ENCODE measurements at regions not wholly inside any gene's neighbourhood (a gene's known extent, or its start where the extent isn't known, plus 50 kb on each side); places are given as distances from the start of the nearest gene placed in this dataset.

DNA sequence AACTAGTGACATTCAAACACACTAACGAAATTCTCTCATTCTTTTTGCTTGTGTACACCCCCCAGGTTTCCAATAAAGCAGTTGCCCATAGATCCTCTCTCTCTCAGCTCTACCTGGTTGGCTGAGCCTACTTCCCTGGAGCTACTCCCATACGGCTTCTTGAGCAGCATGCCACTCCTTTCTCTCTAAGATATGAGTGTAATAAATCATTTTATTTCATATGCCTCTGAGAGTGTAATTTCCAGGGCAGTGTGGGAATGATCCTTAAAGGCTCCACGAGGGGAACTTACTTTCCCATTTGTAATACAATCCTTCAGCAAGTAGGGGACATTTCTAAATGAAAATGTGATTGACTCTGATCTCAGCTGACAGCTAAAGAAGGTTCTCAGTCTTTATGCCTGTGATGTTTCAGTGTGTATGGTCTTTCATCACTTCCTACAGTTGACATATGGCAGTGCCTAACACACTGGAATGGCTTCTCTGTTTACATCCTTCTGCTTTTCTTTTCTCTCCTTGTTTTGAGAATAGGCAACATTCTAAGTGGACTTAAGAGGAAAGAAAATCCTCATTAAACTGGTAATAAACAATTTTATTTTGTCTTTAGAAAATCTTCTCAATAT, 1194.3 kb upstream of the CDH8 start:
- no peak for DNase-seq (ENCODE audit: low read depth in 3 of 3, low spot score in 2 of 3)

DNA sequence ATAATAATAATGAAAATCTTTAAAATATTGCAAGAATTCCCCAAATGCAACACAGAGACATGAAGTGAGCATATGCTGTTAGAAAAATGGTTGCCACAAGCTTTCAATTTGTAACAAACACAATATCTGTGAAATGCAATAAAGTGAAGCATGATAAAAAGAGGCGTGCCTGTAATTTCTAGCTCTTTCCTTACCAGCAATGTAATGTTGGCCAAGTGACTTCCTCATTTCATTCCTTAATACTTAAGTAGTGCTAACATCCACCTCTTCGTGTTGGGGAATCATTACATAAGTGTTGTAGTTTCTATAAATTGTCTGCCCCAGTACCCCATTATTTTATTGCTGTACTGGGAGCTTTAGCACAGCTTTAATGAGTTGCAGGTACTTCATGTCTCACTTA, 1192.0 kb upstream of the CDH8 start:
- DNase-seq (ENCODE audit: low read depth in 3 of 3, low spot score in 2 of 3): no peak

GRCh38 chr16:63223851-63224250, 1187.6 kb upstream of the CDH8 start:
- DNase-seq (ENCODE audit: low read depth in 3 of 3, low spot score in 2 of 3): no peak

- no peak for DNase-seq (ENCODE audit: low read depth in 3 of 3, low spot score in 2 of 3)
These were observed 1180.6 kb upstream of the CDH8 start for GRCh38 chr16:63216696-63217423.

GRCh38 chr16:63201851-63202250, 1165.6 kb upstream of the CDH8 start:
- DNase-seq (ENCODE audit: low read depth in 3 of 3, low spot score in 2 of 3): no peak

DNA sequence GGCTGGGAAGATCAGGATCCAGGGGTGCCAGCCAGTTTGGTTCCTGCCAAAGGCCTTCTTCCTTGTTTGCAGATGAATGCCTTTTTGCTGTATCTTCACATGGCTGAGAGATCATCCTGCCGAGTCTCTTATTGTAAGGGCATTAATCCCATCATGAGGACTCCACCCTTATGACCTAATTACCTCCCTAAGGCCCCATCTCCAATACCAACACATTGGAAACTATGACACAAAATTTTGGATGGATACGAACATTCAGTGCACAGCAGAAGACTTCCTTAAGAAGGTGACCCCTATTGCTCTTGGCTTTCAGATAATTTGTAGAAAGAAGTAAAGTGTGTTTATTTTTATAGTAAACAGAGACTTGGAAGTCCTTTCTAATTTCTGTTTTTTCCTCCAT, 1164.7 kb upstream of the CDH8 start:
- no peak for DNase-seq (ENCODE audit: low read depth in 3 of 3, low spot score in 2 of 3)

- DNase-seq (ENCODE audit: low read depth in 3 of 3, low spot score in 2 of 3): no peak
These were observed 1159.1 kb upstream of the CDH8 start for GRCh38 chr16:63195336-63195735.

DNA sequence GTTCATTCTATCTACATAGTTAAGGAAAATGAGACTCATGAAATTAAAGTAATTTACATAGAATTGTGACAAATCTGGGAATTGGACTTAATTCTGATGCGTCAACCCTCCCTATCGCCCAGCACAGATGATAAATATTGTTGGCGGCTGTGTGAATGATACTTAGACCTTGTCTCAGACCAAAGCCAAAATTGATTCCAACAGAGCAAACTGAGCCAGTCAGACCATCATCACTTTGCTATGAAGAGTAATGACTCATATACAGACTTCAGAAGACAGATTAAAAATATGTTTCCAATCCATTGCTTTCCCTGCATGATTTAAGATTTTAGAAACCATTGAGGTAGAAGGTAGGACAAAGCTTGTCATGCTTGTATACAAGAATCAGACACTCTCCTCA, 1156.7 kb upstream of the CDH8 start:
- no peak for DNase-seq (ENCODE audit: low read depth in 3 of 3, low spot score in 2 of 3)

GRCh38 chr16:63188086-63188771, 1152.0 kb upstream of the CDH8 start:
- DNase-seq (ENCODE audit: low read depth in 3 of 3, low spot score in 2 of 3): peak in 2 of 3 donors; percentile 8 to 9

DNA sequence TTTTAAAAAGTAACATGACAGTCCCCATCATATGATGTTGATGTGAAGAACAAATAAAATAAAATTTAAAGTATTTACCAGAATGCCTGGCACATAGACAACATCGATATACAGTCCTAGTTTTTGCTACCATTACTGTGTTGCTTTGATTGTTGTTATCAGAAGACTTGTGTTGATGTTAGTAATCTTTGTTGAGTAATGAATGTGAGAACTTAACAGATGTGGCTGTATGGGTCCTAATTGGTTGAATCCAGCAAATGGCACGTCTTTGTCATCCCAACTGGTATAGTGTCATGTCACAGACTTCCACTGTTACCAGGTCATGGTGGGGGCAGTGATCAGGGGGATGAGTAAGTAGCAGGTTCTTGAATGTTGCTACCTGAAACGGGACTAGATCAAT, 1151.4 kb upstream of the CDH8 start:
- DNase-seq (ENCODE audit: low read depth in 3 of 3, low spot score in 2 of 3): no peak

DNA sequence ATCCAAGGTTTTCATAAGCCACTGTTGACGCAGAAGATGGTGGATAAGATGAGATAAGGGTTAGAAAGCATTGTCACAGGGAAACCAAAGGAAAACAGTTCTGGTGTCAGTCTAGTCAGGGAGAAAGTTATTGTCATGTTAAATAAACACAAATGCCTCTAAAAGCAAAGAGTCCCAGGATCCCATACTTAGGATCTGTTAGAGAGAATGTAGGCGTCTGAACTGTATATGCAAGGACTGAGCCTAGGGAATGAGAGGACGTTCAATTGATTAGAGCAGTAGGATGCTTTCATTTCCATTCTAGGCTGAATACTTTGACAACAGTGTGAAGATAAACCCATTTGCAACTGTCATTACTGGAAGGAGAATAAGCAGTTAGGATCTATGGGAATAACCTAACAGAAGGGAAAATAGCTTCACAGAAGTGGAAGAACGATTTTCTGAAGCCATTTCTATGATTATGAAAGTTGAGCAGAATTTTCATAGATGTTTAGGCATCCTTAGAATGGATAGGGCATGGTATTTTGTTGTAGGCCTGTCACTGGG, 1149.1 kb upstream of the CDH8 start:
- DNase-seq (ENCODE audit: low read depth in 3 of 3, low spot score in 2 of 3): no peak

GRCh38 chr16:63183743-63184142, 1147.5 kb upstream of the CDH8 start:
- no peak for DNase-seq (ENCODE audit: low read depth in 3 of 3, low spot score in 2 of 3)

- DNase-seq (ENCODE audit: low read depth in 3 of 3, low spot score in 2 of 3): no peak
These were observed 1139.1 kb upstream of the CDH8 start for GRCh38 chr16:63175313-63175712.

DNA sequence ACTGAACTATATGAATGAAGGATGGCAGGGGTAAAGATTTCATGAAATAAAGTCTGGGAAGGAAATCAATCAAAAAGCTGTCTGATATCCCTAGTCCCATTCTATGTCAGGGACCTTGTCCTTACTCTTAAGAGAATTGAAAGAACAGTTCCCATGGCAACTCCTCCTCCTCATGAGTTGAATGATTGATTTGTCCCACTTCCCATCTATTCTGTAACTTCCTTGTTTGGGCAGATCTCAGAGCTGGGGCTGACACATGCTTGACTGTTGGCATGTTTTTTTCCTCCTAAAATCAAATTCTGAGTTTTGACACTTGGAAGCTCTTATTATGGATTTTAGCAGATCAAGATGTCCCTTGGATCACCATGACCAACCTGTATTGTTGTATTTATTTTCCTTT, 1138.6 kb upstream of the CDH8 start:
- DNase-seq (ENCODE audit: low read depth in 3 of 3, low spot score in 2 of 3): no peak

GRCh38 chr16:63171545-63171944, 1135.3 kb upstream of the CDH8 start:
- DNase-seq (ENCODE audit: low read depth in 3 of 3, low spot score in 2 of 3): no peak

- DNase-seq (ENCODE audit: low read depth in 3 of 3, low spot score in 2 of 3): no peak
These were observed 1132.9 kb upstream of the CDH8 start for GRCh38 chr16:63169100-63169499.

DNA sequence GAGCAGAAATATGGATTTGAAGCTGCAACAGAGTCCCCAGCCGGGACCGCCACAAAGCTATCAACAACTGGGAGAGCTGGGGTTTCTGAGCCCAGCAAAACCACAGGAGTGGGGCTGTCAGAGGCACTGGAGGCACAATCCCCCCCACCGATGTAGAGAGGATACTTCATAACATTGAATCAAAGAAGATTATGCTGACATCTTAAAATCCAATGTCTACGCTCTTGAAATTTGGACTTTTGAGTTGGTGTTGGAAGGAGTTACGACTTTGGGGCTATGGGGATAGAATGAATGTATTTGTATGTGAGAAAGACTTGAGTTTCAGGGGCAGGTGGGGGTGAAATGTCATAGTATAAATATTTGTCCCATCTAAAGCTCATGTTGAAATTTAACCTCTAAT, 1121.6 kb upstream of the CDH8 start:
- no peak for DNase-seq (ENCODE audit: low read depth in 3 of 3, low spot score in 2 of 3)

DNA sequence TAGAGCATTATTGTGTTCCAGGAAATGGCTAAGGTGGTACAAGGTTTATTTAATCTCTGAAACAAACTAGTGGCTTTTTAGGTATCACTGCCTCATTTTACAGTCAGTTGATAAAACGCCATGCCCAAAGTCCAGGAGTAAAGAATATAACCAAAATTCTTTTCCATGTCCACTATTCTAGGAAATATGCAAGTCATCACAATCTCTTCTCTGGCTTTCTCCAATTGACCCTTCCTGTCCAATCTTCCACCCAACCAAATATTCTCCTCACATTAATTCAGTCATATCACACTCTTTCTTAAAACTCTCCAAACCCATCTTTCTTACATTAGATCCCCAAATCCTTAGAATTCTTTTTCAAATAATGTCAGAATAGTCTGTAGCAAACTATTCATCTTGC, 1110.0 kb upstream of the CDH8 start:
- DNase-seq (ENCODE audit: low read depth in 3 of 3, low spot score in 2 of 3): no peak

- DNase-seq (ENCODE audit: low read depth in 3 of 3, low spot score in 2 of 3): no peak
These were observed 1109.2 kb upstream of the CDH8 start for GRCh38 chr16:63145411-63145810.

DNA sequence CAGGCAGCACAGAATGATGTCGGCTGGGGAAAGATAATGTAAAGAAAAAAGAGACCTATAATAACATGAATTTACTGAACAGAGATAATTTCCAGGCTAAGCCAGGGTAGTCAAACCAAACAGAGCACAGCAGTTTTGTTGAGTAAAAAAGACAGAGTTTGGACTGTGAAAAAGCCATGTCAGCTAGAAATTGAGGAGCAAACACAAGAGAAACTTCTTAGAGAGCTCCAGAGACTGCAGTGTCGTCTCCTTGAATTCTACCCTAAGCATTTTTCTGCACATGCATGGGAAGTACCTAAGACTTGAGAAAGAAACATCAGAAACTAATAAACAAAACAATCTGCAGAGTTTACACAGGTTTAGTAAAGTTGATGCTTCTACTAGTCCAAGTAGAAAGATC, 1098.8 kb upstream of the CDH8 start:
- DNase-seq (ENCODE audit: low read depth in 3 of 3, low spot score in 2 of 3): no peak

GRCh38 chr16:63131503-63131902, 1095.3 kb upstream of the CDH8 start:
- DNase-seq (ENCODE audit: low read depth in 3 of 3, low spot score in 2 of 3): no peak

DNA sequence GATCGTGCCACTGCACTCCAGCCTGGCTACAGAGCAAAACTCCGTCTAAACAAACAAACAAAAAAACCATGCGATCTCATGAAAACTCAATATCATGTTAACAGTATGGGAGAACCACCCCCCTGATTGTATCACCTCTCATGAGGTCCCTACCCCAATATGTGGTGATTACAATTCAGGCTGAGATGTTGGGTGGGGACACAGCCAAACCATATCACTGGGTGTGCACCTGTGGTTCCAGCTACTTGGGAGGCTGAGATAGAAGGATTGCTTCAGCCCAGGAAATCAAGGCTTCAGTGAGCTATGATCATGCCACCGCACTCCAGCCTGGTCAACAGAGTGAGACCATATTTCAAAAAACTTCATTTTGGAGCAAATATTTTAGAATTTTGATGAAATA, 1094.7 kb upstream of the CDH8 start:
- no peak for DNase-seq (ENCODE audit: low read depth in 3 of 3, low spot score in 2 of 3)
